ENCODE measurements at regions not wholly inside any gene's neighbourhood (a gene's known extent, or its start where the extent isn't known, plus 50 kb on each side); places are given as distances from the start of the nearest gene placed in this dataset.

GRCh38 chr10:33719005-33719703 is 384.7 kb upstream of the NRP1 start:
- no peaks in the 10 kb centered on the region for H3K4me1 ChIP-seq (replicated peaks in 1 of 2)
- in situ Hi-C loops (cut with MboI; ENCODE audit: low pct_unique_long_range_greater_than_20kb in 2 of 9, low sequenced_read_pairs in 9 of 9, unreplicated experiment in 9 of 9), result no loop called here
- 59 to 100% (median 87%) methylated on average over 3 to 7 of the region's 8 CpGs for WGBS, 10 experiments
- no peak for ATAC-seq (replicated peaks in 6 of 8)
- no peak overlapping the region for H3K4me3 ChIP-seq
- H3K27ac ChIP-seq, result no peak overlapping the region

GRCh38 chr10:33716501-33717267 is 382.2 kb upstream of the NRP1 start:
- in situ Hi-C loops (cut with MboI; ENCODE audit: low pct_unique_long_range_greater_than_20kb in 2 of 9, low sequenced_read_pairs in 9 of 9, unreplicated experiment in 9 of 9), result no loop called here

GRCh38 chr10:33715303-33715975 is 381.0 kb upstream of the NRP1 start:
- in situ Hi-C loops (cut with MboI; ENCODE audit: low pct_unique_long_range_greater_than_20kb in 2 of 9, low sequenced_read_pairs in 9 of 9, unreplicated experiment in 9 of 9), result no loop called here
- H3K4me3 ChIP-seq, result no peak overlapping the region
- ATAC-seq (replicated peaks in 6 of 8), result peak in 5 of 8 experiments; percentile 42 to 77 (median 74)
- no peaks in the 10 kb centered on the region for H3K4me1 ChIP-seq (replicated peaks in 1 of 2)
- no peak overlapping the region for H3K27ac ChIP-seq
- 33 to 94% (median 89%) methylated on average over 3 to 14 of the region's 16 CpGs; no CpG with 5 or more reads in 1 of the 10 experiments for WGBS, 10 experiments

More at GRCh38 chr10:33716501-33717267, 382.2 kb upstream of the NRP1 start:
- 0 to 100% (median 95%) methylated on average over 1 to 2 of the region's 2 CpGs; no CpG with 5 or more reads in 1 of the 10 experiments for WGBS, 10 experiments
- ATAC-seq (replicated peaks in 6 of 8), result no peak
- no peak overlapping the region for H3K27ac ChIP-seq
- no peaks in the 10 kb centered on the region for H3K4me1 ChIP-seq (replicated peaks in 1 of 2)
- H3K4me3 ChIP-seq, result no peak overlapping the region

- in situ Hi-C loops (cut with MboI; ENCODE audit: low pct_unique_long_range_greater_than_20kb in 2 of 9, low sequenced_read_pairs in 9 of 9, unreplicated experiment in 9 of 9), result no loop called here
- Histone ChIP-seq H3K4me3 (no peak overlapping the region), H3K27ac (no peak overlapping the region), H3K4me1 (replicated peaks in 1 of 2) (peaks cover 0 to 3% of the 10 kb centered on the region in 2 donors)
- peak in 2 of 8 experiments; percentile 29 to 54 for ATAC-seq (replicated peaks in 6 of 8)
- WGBS, 10 experiments, result 66 to 100% (median 85%) methylated on average over 1 to 7 of the region's 7 CpGs; no CpG with 5 or more reads in 3 of the 10 experiments
These were observed 378.4 kb upstream of the NRP1 start for GRCh38 chr10:33712825-33713224.

GRCh38 chr10:33710006-33710405 is 375.5 kb upstream of the NRP1 start:
- H3K4me1 ChIP-seq (replicated peaks in 1 of 2), result peaks cover 0 to 3% of the 10 kb centered on the region in 2 donors
- H3K27ac ChIP-seq, result no peak overlapping the region
- no peak overlapping the region for H3K4me3 ChIP-seq
- in situ Hi-C loops (cut with MboI; ENCODE audit: low pct_unique_long_range_greater_than_20kb in 2 of 9, low sequenced_read_pairs in 9 of 9, unreplicated experiment in 9 of 9), result no loop called here
- 77 to 100% (median 88%) methylated on average over 2 to 4 of the region's 5 CpGs; no CpG with 5 or more reads in 1 of the 10 experiments for WGBS, 10 experiments
- no peak for ATAC-seq (replicated peaks in 6 of 8)

- peak in 3 of 8 experiments; percentile 58 to 88 (median 66) for ATAC-seq (replicated peaks in 6 of 8)
- in situ Hi-C loops (cut with MboI; ENCODE audit: low pct_unique_long_range_greater_than_20kb in 2 of 9, low sequenced_read_pairs in 9 of 9, unreplicated experiment in 9 of 9), result no loop called here
- 0 to 100% (median 72%) methylated on average over 1 to 4 of the region's 4 CpGs for WGBS, 10 experiments
These were observed 374.7 kb upstream of the NRP1 start for GRCh38 chr10:33709008-33709753.

GRCh38 chr10:33708561-33708960 is 374.1 kb upstream of the NRP1 start:
- no peak overlapping the region for H3K27ac ChIP-seq
- peaks cover 0 to 10% of the 10 kb centered on the region in 2 donors for H3K4me1 ChIP-seq (replicated peaks in 1 of 2)
- ATAC-seq (replicated peaks in 6 of 8), result no peak
- 68 to 100% (median 93%) methylated on average over 1 to 5 of the region's 5 CpGs for whole genome bisulfite sequencing, 10 experiments
- in situ Hi-C loops (cut with MboI; ENCODE audit: low pct_unique_long_range_greater_than_20kb in 2 of 9, low sequenced_read_pairs in 9 of 9, unreplicated experiment in 9 of 9), result no loop called here
- H3K4me3 ChIP-seq, result no peak overlapping the region

More at GRCh38 chr10:33709008-33709753, 374.7 kb upstream of the NRP1 start:
- Histone ChIP-seq H3K4me1 (replicated peaks in 1 of 2) (peaks cover 0 to 6% of the 10 kb centered on the region in 2 donors), H3K4me3 (no peak overlapping the region), H3K27ac (no peak overlapping the region)

GRCh38 chr10:33706746-33707145 is 372.3 kb upstream of the NRP1 start:
- no peak overlapping the region for H3K27ac ChIP-seq
- WGBS, 10 experiments, result 0 to 100% (median 73%) methylated on average over 1 of the region's 1 CpG; no CpG with 5 or more reads in 2 of the 10 experiments
- in situ Hi-C loops (cut with MboI; ENCODE audit: low pct_unique_long_range_greater_than_20kb in 2 of 9, low sequenced_read_pairs in 9 of 9, unreplicated experiment in 9 of 9), result no loop called here
- no peak for ATAC-seq (replicated peaks in 6 of 8)
- peaks cover 0 to 10% of the 10 kb centered on the region in 2 donors for H3K4me1 ChIP-seq (replicated peaks in 1 of 2)
- H3K4me3 ChIP-seq, result no peak overlapping the region

- WGBS, 10 experiments, result 14 to 90% (median 67%) methylated on average over 1 to 3 of the region's 3 CpGs; no CpG with 5 or more reads in 3 of the 10 experiments
- no peak overlapping the region for H3K27ac ChIP-seq
- no peak overlapping the region for H3K4me3 ChIP-seq
- ATAC-seq (replicated peaks in 6 of 8), result peak in 1 of 8 experiments; percentile 32
- in situ Hi-C loops (cut with MboI; ENCODE audit: low pct_unique_long_range_greater_than_20kb in 2 of 9, low sequenced_read_pairs in 9 of 9, unreplicated experiment in 9 of 9), result no loop called here
- peaks cover 0 to 10% of the 10 kb centered on the region in 2 donors for H3K4me1 ChIP-seq (replicated peaks in 1 of 2)
These were observed 371.7 kb upstream of the NRP1 start for GRCh38 chr10:33706191-33706590.

- no peak overlapping the region for H3K27ac ChIP-seq
- peaks cover 0 to 9% of the 10 kb centered on the region in 2 donors for H3K4me1 ChIP-seq (replicated peaks in 1 of 2)
- WGBS, 10 experiments, result 29 to 70% (median 51%) methylated on average over 1 to 4 of the region's 4 CpGs
- no peak for ATAC-seq (replicated peaks in 6 of 8)
- in situ Hi-C loops (cut with MboI; ENCODE audit: low pct_unique_long_range_greater_than_20kb in 2 of 9, low sequenced_read_pairs in 9 of 9, unreplicated experiment in 9 of 9), result no loop called here
- no peak overlapping the region for H3K4me3 ChIP-seq
These were observed 369.9 kb upstream of the NRP1 start for GRCh38 chr10:33704214-33704830.

GRCh38 chr10:33703501-33704213 is 369.2 kb upstream of the NRP1 start:
- ATAC-seq (replicated peaks in 6 of 8), result peak in 2 of 8 experiments; percentile 25 to 48
- WGBS, 10 experiments, result 44 to 100% (median 94%) methylated on average over 1 to 4 of the region's 7 CpGs; no CpG with 5 or more reads in 2 of the 10 experiments
- Histone ChIP-seq H3K27ac (no peak overlapping the region), H3K4me1 (replicated peaks in 1 of 2) (peaks cover 0 to 7% of the 10 kb centered on the region in 2 donors), H3K4me3 (no peak overlapping the region)
- in situ Hi-C loops (cut with MboI; ENCODE audit: low pct_unique_long_range_greater_than_20kb in 2 of 9, low sequenced_read_pairs in 9 of 9, unreplicated experiment in 9 of 9), result no loop called here

GRCh38 chr10:33698033-33698432 is 363.6 kb upstream of the NRP1 start:
- in situ Hi-C loops (cut with MboI; ENCODE audit: low pct_unique_long_range_greater_than_20kb in 2 of 9, low sequenced_read_pairs in 9 of 9, unreplicated experiment in 9 of 9), result no loop called here
- Histone ChIP-seq H3K27ac (no peak overlapping the region), H3K4me3 (no peak overlapping the region), H3K4me1 (replicated peaks in 1 of 2) (peaks cover 0 to 5% of the 10 kb centered on the region in 2 donors)
- ATAC-seq (replicated peaks in 6 of 8), result peak in 2 of 8 experiments; percentile 37 to 62
